Mucosa of descending colon (tissue), 3 donors: ENCODE measurements at regions not wholly inside any gene's neighbourhood (a gene's known extent, or its start where the extent isn't known, plus 50 kb on each side); places are given as distances from the start of the nearest gene placed in this dataset.
A peak's percentile ranks its signal among the peaks of the same experiment; 100 is the strongest.

Experiments used
- ATAC-seq: fragments of 200-7000 bp; cut with Tn5 transposase; one replicate; pipeline ENCODE4 v1.9.1; 2020; ENCODE audit warnings: mild to moderate bottlenecking, moderate library complexity
- DNase-seq, 3 donors: peaks; one replicate each; pipeline ENCODE4 v3.0.0-alpha.2; 2020
- H3K36me3 ChIP-seq: fragments of 200-600 bp; one replicate; pipeline ENCODE4 v1.8.0; 2021; ENCODE audit warnings: low read depth, mild to moderate bottlenecking
- H3K4me1 ChIP-seq: fragments of 200-600 bp; one replicate; pipeline ENCODE4 v1.8.0; 2021; ENCODE audit warnings: low read depth, mild to moderate bottlenecking
- H3K4me3 ChIP-seq: fragments of 200-600 bp; one replicate; pipeline ENCODE4 v1.8.0; 2021; ENCODE audit warnings: mild to moderate bottlenecking
- H3K9me3 ChIP-seq: fragments of 200-600 bp; one replicate; pipeline ENCODE4 v1.8.0; 2021; ENCODE audit warnings: mild to moderate bottlenecking
- CTCF ChIP-seq: fragments of 200-600 bp; IDR thresholded peaks from one replicate; pipeline ENCODE4 v1.8.0; 2022; ENCODE audit warnings: antibody characterized with exemption, mild to moderate bottlenecking
- intact Hi-C, 2 donors: fragments of 100-400 bp; cut with DNase I in 1 of 2; cut with micrococcal nuclease in 1 of 2; formaldehyde crosslinking; loops; one replicate each; pipeline versions ENCODE4 v1.11.0 to v1.11.1; 2022; cut with DNase I, micrococcal nuclease
- donor health status: DM: no; HTN: no; CAD: no; lungs with moderate emphysema.
- donor health status: DM: no; HTN: no; CAD: no.
- donor health status: DM: no; HTN: yes; CAD: no.

DNA sequence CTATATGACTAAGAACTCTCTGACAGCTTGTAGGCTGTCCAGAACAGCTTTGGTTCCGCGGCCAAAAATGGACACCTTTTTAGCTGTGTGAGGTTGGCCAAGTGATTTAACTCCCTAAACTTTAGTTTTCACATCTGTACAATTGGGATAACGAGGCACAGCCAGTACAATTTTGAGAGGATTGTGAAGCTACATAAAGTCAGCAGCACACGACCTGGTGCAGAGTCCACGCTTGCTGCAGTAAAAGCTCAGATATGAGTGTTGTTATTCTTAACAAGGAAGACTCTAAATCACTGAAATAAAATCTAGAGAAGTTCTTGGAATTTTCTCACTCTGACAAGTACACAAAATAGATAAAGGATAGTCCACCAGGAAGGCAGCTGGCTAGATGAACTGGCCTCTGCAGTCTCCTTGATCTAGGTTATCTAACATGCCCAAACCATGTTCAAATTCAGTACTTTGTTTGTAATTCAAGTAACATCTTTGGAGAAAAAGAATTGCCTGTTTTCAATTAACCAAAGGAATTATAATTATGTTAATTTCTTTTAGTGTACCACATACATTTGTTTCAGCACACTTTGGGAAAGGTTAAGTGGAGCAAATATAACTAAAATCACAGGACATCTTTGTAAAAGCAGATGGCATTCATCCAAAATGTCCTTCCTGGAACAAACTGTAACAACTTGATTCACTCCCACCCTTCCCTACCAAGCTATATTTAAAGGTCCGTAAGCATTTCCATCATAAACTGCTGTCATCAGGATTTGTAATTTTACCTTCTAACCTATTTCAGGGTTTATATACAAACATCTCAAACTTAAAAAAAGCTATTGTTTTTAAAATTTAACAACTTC lies 201.7 kb upstream of the STK17B start:
- TF ChIP-seq CTCF = no peak
- intact Hi-C loops = no loop called here

GRCh38 chr2:196376984-196377877 lies 205.9 kb upstream of the STK17B start:
- H3K36me3 ChIP-seq = no peaks in the 10 kb centered on the region
- no peaks in the 10 kb centered on the region for H3K9me3 ChIP-seq
- H3K4me3 ChIP-seq = no peak overlapping the region
- intact Hi-C loops = no loop called here
- no peak for DNase-seq
- H3K4me1 ChIP-seq = no peaks in the 10 kb centered on the region
- ATAC-seq = no peak
- no peak for TF ChIP-seq CTCF

More for the DNA sequence above, 201.7 kb upstream of the STK17B start:
- Histone ChIP-seq H3K9me3 (no peaks in the 10 kb centered on the region), H3K36me3 (no peaks in the 10 kb centered on the region), H3K4me3 (no peak overlapping the region), H3K4me1 (no peaks in the 10 kb centered on the region)
- peak; percentile 62 for ATAC-seq
- DNase-seq = peak in 1 of 3 donors; percentile 13

GRCh38 chr2:196379600-196379999 lies 208.2 kb upstream of the STK17B start:
- Histone ChIP-seq H3K4me3 (no peak overlapping the region), H3K9me3 (no peaks in the 10 kb centered on the region), H3K36me3 (no peaks in the 10 kb centered on the region), H3K4me1 (no peaks in the 10 kb centered on the region)
- no peak for TF ChIP-seq CTCF
- DNase-seq (no peak), ATAC-seq (peak; percentile 67)
- intact Hi-C loops = no loop called here

DNA sequence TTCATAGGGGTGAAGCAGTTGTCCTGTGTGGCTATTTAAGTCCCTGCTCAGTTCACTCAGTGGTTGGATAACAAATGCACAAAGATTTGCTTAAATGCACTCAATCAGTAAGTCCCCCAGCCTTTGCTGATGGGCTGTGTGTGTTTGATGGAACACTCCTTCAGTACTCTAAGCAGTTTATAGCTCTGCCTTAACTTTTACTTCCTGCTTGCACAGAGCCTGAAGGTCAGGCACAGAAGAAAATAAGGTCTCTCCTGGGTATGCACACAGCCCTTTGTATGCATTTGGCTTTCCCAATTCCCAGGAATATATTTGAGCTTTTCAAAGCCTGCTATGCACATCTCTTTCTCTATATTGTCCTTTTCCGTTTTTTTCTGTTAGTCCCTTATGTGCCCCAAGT lies 208.7 kb upstream of the STK17B start:
- TF ChIP-seq CTCF = no peak
- peak; percentile 89 for ATAC-seq

GRCh38 chr2:196380575-196380974 lies 209.2 kb upstream of the STK17B start:
- no peak for DNase-seq

More for the DNA sequence above, 208.7 kb upstream of the STK17B start:
- H3K4me3 ChIP-seq = no peak overlapping the region
- no peaks in the 10 kb centered on the region for H3K9me3 ChIP-seq
- no peaks in the 10 kb centered on the region for H3K4me1 ChIP-seq
- intact Hi-C loops = no loop called here
- DNase-seq = peak in 1 of 3 donors; percentile 9
- no peaks in the 10 kb centered on the region for H3K36me3 ChIP-seq

More at GRCh38 chr2:196380575-196380974, 209.2 kb upstream of the STK17B start:
- intact Hi-C loops = no loop called here
- TF ChIP-seq CTCF = no peak
- Histone ChIP-seq H3K9me3 (no peaks in the 10 kb centered on the region), H3K4me1 (no peaks in the 10 kb centered on the region), H3K4me3 (no peak overlapping the region), H3K36me3 (no peaks in the 10 kb centered on the region)
- ATAC-seq = peak; percentile 76
